ENCODE measurements at regions not wholly inside any gene's neighbourhood (a gene's known extent, or its start where the extent isn't known, plus 50 kb on each side); places are given as distances from the start of the nearest gene placed in this dataset.
A peak's percentile ranks its signal among the peaks of the same experiment; 100 is the strongest.

- DNase-seq (ENCODE audit: low read depth) = no peak
- TF ChIP-seq, protein P1, sequence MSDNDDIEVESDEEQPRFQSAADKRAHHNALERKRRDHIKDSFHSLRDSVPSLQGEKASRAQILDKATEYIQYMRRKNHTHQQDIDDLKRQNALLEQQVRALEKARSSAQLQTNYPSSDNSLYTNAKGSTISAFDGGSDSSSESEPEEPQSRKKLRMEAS (IDR thresholded peaks at IDR 0.05; ENCODE audit: low read depth, low read length) = no peak
- TF ChIP-seq MYC (IDR thresholded peaks at IDR 0.05; ENCODE audit: low read depth, low read length) (no peak), POLR2A (IDR thresholded peaks at IDR 0.05; ENCODE audit: extremely low read depth, insufficient read length) (no peak)
- TF ChIP-seq, protein P2, sequence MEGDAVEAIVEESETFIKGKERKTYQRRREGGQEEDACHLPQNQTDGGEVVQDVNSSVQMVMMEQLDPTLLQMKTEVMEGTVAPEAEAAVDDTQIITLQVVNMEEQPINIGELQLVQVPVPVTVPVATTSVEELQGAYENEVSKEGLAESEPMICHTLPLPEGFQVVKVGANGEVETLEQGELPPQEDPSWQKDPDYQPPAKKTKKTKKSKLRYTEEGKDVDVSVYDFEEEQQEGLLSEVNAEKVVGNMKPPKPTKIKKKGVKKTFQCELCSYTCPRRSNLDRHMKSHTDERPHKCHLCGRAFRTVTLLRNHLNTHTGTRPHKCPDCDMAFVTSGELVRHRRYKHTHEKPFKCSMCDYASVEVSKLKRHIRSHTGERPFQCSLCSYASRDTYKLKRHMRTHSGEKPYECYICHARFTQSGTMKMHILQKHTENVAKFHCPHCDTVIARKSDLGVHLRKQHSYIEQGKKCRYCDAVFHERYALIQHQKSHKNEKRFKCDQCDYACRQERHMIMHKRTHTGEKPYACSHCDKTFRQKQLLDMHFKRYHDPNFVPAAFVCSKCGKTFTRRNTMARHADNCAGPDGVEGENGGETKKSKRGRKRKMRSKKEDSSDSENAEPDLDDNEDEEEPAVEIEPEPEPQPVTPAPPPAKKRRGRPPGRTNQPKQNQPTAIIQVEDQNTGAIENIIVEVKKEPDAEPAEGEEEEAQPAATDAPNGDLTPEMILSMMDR (IDR thresholded peaks at IDR 0.05; ENCODE audit: low read depth, low read length) = no peak
- H3K4me3 ChIP-seq (ENCODE audit: low read depth, low read length) = no peak overlapping the region
Measured at GRCh38 chr12:124236625-124237031, 58.3 kb upstream of the RFLNA start.

- TF ChIP-seq POLR2A (IDR thresholded peaks at IDR 0.05; ENCODE audit: extremely low read depth, insufficient read length) (no peak), MYC (IDR thresholded peaks at IDR 0.05; ENCODE audit: low read depth, low read length) (no peak)
- TF ChIP-seq, protein P2 (IDR thresholded peaks at IDR 0.05; ENCODE audit: low read depth, low read length) = no peak
- TF ChIP-seq, protein P1 (IDR thresholded peaks at IDR 0.05; ENCODE audit: low read depth, low read length) = no peak
- no peak overlapping the region for H3K4me3 ChIP-seq (ENCODE audit: low read depth, low read length)
- no peak for DNase-seq (ENCODE audit: low read depth)
Measured at GRCh38 chr12:124238886-124239285, 56.0 kb upstream of the RFLNA start.

- DNase-seq (ENCODE audit: low read depth) = peak; percentile 60
- no peak overlapping the region for H3K4me3 ChIP-seq (ENCODE audit: low read depth, low read length)
- TF ChIP-seq POLR2A (IDR thresholded peaks at IDR 0.05; ENCODE audit: extremely low read depth, insufficient read length) (no peak), MYC (IDR thresholded peaks at IDR 0.05; ENCODE audit: low read depth, low read length) (no peak)
- TF ChIP-seq, protein P1 (IDR thresholded peaks at IDR 0.05; ENCODE audit: low read depth, low read length) = no peak
- TF ChIP-seq, protein P2 (IDR thresholded peaks at IDR 0.05; ENCODE audit: low read depth, low read length) = no peak
Measured at GRCh38 chr12:124240493-124240892, 54.4 kb upstream of the RFLNA start.

DNA sequence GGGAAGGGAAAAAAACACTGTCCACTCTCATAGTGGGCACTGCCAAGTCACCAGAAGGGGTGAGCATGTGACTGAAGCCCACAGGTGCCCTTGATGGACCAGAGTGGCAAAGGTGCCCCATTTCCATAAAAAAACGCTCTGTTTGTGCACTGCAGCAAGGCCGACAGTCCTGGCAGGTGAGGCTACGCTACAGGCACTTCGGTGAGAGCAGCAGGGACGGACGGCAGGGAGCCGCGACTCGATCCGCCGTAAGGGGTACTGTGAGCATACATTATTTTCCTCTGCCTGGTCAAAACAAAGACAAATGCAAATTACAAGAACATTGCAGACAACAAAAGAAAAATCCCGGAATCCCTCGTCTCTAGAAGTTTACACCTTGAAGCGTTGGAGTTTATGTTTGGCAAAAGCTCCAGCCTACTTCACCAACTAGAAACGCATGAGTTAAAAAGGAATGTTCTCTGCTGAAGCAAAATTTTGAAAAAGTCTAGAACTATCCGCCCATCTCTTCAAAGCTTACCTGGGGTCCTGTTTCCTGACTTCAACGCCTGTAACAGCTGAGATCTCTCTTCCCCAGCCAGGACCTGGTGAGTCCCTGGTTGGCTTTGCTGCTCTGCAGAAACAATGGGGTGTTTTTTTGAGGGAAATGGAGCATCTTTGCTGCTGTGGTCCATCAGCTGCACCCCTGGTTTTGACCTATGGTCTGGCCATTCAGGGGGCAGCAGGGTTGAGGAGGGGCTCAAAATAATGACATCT, 52.9 kb upstream of the RFLNA start:
- TF ChIP-seq, protein P2 (IDR thresholded peaks at IDR 0.05; ENCODE audit: low read depth, low read length) = no peak
- TF ChIP-seq POLR2A (IDR thresholded peaks at IDR 0.05; ENCODE audit: extremely low read depth, insufficient read length) (no peak), MYC (IDR thresholded peaks at IDR 0.05; ENCODE audit: low read depth, low read length) (no peak)
- TF ChIP-seq, protein P1 (IDR thresholded peaks at IDR 0.05; ENCODE audit: low read depth, low read length) = no peak
- H3K4me3 ChIP-seq (ENCODE audit: low read depth, low read length) = no peak overlapping the region
- no peak for DNase-seq (ENCODE audit: low read depth)

GRCh38 chr12:124242529-124243065, 52.3 kb upstream of the RFLNA start:
- TF ChIP-seq MYC (IDR thresholded peaks at IDR 0.05; ENCODE audit: low read depth, low read length) = peak; percentile 69; the same call in 1 of the 2 replicates
- TF ChIP-seq, protein P2 (IDR thresholded peaks at IDR 0.05; ENCODE audit: low read depth, low read length) = no peak
- TF ChIP-seq POLR2A (IDR thresholded peaks at IDR 0.05; ENCODE audit: extremely low read depth, insufficient read length) = no peak
- TF ChIP-seq, protein P1 (IDR thresholded peaks at IDR 0.05; ENCODE audit: low read depth, low read length) = peak; percentile 91
- H3K4me3 ChIP-seq (ENCODE audit: low read depth, low read length) = no peak overlapping the region
- DNase-seq (ENCODE audit: low read depth) = peak; percentile 86
